HG02678 (cell line): ENCODE measurements at regions not wholly inside any gene's neighbourhood (a gene's known extent, or its start where the extent isn't known, plus 50 kb on each side); places are given as distances from the start of the nearest gene placed in this dataset.
"Not testable (repeated sequence)": the region's sequence is repeated elsewhere in the genome, so short reads cannot be mapped to it uniquely, and the experiment has no call there.

ENCODE experiments used
- ATAC-seq: cut with Tn5 transposase; IDR thresholded peaks from one replicate; pipeline ENCODE4 v1.9.1; 2021; ENCODE audit warnings: mild to moderate bottlenecking, moderate library complexity; ENCODE audit not compliant: unreplicated experiment

GRCh38 chr3:145088917-145089316, 1072.1 kb downstream of the PLOD2 start:
- ATAC-seq = peak; percentile 81

DNA sequence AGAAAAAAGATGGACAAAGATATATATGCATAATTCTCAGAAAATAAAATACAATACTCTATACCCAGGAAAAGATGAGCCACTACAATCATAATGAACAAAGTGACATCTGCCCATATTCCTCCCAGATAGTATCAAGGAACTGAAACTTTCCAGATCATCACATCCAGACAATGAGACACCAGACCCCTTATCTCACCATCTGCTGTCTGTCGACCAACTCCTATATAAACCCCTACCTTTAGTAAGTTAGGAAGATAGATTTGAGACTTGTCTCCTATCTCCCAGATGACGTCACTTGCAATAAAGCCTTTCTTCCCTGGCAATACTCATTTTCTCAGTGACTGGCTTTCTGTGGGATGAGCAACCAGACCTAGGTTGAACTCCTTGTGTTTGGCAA, 1071.6 kb downstream of the PLOD2 start:
- ATAC-seq = peak; percentile 19

- peak; percentile 94 for ATAC-seq
Measured at GRCh38 chr3:145094355-145094941, 1066.5 kb downstream of the PLOD2 start.

DNA sequence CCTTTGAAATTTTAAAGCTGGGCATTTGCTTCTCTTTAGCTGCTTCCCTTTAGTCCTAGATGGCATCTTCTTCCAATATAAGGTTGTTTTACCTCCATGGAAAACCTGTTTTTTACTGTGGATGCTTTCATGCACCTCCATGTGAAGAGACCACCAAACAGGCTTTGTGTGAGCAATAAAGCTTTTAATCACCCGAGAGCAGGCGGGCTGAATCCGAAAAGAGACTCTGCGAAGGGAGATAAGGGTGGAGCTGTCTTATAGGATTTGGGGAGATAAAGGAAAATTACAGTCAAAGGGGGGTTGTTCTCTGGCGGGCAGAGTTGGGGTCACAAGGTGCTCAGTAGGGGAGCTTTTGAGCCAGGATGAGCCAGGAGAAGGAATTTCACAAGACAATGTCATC, 1049.8 kb downstream of the PLOD2 start:
- not testable (repeated sequence) for ATAC-seq

- no peak for ATAC-seq
Measured at GRCh38 chr3:145116769-145117168, 1044.2 kb downstream of the PLOD2 start.

DNA sequence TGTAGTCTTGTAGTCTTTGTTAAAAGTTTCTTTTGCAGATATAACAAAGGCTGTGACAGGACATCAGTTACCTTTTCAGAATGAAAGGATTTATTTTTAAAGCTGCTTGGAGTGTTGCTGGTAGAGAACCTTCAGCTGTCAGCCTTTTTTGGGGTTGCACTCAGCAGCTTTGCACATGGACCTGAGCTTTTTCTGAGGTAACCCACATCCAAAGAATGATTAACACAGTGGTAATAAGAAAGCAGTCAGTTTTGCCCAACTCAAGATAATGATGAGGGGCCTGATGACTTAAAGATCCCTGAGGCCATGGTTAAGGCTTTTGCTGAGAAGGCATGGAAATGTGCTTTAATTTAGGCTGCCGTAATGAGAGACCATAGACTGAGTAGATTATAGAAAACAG, 1042.7 kb downstream of the PLOD2 start:
- peak; percentile 66 for ATAC-seq

GRCh38 chr3:145124900-145125678, 1035.9 kb downstream of the PLOD2 start:
- no peak for ATAC-seq

GRCh38 chr3:145133281-145133680, 1027.7 kb downstream of the PLOD2 start:
- no peak for ATAC-seq

DNA sequence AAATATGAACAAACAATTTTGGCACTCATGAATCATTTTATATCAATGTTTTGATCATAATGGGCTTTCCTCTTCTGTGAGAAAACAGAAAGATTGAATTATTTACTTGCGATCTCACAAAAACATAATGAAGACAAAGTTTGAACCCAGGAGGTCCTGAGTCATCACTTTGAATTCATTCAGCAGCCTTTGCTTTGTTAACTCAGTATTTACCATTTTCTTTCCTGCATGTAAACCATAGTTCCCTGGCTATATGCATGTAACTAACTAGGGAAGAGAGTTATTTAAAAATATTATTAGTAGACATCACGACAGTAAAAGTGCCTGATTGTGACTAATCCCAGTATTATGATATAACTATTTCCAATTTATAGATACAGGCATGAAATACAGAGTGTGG, 1026.2 kb downstream of the PLOD2 start:
- ATAC-seq = no peak

- ATAC-seq = no peak
Measured at GRCh38 chr3:145144361-145144760, 1016.6 kb downstream of the PLOD2 start.

- no peak for ATAC-seq
Measured at GRCh38 chr3:145145461-145145860, 1015.5 kb downstream of the PLOD2 start.

GRCh38 chr3:145159640-145160039, 1001.3 kb downstream of the PLOD2 start:
- no peak for ATAC-seq

- ATAC-seq = no peak
Measured at GRCh38 chr3:145170121-145170520, 990.9 kb downstream of the PLOD2 start.

GRCh38 chr3:145175626-145176025, 985.4 kb downstream of the PLOD2 start:
- ATAC-seq = no peak

DNA sequence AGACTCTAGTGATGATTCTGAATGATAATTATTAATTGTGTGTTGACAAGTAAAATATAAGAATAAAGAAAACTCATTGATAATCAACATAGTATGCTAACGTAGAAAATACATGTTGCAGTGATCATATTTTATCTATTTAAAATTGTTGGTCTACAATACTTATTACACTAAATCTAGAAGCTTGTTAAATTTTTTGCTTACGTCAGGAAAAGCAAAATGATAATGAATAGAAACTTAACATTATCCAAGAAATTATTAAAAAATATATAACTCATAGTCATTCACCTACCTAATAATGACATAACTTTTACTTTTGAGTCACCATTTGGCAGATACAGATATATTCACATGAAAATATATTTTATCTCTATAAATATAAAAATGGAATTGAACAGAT, 984.1 kb downstream of the PLOD2 start:
- ATAC-seq = no peak

- ATAC-seq = no peak
Measured at GRCh38 chr3:145177828-145178227, 983.2 kb downstream of the PLOD2 start.

- no peak for ATAC-seq
Measured at GRCh38 chr3:145182196-145182911, 978.6 kb downstream of the PLOD2 start.

DNA sequence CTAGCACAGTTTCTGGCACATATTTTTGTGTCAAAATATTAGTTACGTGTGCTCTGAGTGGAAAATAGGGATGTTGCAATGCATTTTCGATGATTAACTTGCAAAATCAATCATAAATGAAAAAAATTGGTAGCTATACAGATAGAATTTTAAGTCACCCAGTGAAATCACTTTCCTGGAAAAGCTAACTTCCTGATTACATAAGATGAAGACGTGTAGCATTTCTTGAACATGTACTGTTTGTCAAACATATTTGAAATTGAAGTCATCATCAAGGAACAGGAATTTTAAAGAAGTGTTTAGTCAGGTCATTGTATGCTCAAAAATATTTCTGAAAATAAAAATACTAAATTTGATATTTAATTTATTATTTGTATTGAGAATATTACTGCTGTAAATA, 977.7 kb downstream of the PLOD2 start:
- no peak for ATAC-seq

- ATAC-seq = no peak
Measured at GRCh38 chr3:145188079-145188770, 972.8 kb downstream of the PLOD2 start.

DNA sequence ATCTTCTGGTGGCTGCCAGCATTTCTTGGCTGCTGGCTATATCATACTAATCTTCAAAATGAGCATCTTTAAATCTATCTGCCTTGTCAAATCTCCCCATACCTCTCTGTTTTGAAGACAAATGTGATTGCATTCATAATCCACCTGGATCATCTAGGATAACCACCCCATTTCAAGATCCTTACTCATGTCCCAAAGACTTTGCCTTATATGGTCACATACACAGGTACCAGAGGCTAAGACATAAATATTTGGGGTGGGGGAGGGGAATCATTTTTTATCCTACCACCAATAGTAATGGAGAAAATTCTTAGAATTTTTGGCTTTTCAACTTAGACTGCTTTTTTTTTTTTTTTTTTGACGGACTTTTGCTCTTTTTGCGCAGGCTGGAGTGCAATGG, 970.8 kb downstream of the PLOD2 start:
- ATAC-seq = no peak

DNA sequence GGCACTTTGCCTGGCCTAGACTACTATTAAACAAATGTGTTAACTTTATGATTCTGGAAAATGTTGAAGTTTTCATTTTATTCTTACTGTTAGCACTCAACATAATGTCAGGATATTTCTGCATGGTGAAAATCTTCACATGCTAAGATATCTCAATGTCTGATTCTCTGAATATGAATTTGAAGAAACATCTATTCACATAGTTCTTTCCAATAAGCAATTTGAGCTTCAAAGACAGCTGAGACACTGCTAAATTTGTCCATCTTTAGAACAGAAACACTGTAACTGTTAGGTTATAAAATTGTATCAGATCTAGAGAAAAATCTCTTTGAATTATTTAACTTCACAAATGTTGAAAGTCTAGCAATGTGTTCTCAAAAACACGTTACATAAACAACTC, 970.2 kb downstream of the PLOD2 start:
- no peak for ATAC-seq
